Left ventricle myocardium inferior (tissue), 1 donor: ENCODE measurements at regions not wholly inside any gene's neighbourhood (a gene's known extent, or its start where the extent isn't known, plus 50 kb on each side); places are given as distances from the start of the nearest gene placed in this dataset.

Experiments used
- DNase-seq: peaks from one replicate; pipeline ENCODE4 v3.0.0-alpha.2; 2020
- H3K27ac ChIP-seq: fragments of 200-600 bp; replicated peaks from 2 replicates; pipeline ENCODE4 v1.8.0; 2021
- H3K27me3 ChIP-seq: fragments of 200-600 bp; 2 replicates; pipeline ENCODE4 v1.8.0; 2021; ENCODE audit warnings: low read depth
- H3K36me3 ChIP-seq: fragments of 200-600 bp; 2 replicates; pipeline ENCODE4 v1.8.0; 2021
- H3K4me1 ChIP-seq: fragments of 200-600 bp; 2 replicates; pipeline ENCODE4 v1.8.0; 2021
- H3K4me3 ChIP-seq: fragments of 200-600 bp; 2 replicates; pipeline ENCODE4 v1.8.0; 2021; ENCODE audit warnings: mild to moderate bottlenecking, moderate library complexity
- H3K9me3 ChIP-seq: fragments of 200-600 bp; replicated peaks from 2 replicates; pipeline ENCODE4 v1.8.0; 2021
- intact Hi-C: fragments of 100-400 bp; cut with micrococcal nuclease; formaldehyde crosslinking; loops from one replicate; pipeline ENCODE4 v1.11.0; 2022
- TF ChIP-seq, protein P1 (sequence below): fragments of 200-600 bp; IDR thresholded peaks from 2 replicates; pipeline ENCODE4 v1.8.0; 2021; ENCODE audit warnings: antibody characterized with exemption, mild to moderate bottlenecking, borderline replicate concordance
- donor health status: DM: no; HTN: yes; CAD: no; lungs with severe emphysema.

DNA sequence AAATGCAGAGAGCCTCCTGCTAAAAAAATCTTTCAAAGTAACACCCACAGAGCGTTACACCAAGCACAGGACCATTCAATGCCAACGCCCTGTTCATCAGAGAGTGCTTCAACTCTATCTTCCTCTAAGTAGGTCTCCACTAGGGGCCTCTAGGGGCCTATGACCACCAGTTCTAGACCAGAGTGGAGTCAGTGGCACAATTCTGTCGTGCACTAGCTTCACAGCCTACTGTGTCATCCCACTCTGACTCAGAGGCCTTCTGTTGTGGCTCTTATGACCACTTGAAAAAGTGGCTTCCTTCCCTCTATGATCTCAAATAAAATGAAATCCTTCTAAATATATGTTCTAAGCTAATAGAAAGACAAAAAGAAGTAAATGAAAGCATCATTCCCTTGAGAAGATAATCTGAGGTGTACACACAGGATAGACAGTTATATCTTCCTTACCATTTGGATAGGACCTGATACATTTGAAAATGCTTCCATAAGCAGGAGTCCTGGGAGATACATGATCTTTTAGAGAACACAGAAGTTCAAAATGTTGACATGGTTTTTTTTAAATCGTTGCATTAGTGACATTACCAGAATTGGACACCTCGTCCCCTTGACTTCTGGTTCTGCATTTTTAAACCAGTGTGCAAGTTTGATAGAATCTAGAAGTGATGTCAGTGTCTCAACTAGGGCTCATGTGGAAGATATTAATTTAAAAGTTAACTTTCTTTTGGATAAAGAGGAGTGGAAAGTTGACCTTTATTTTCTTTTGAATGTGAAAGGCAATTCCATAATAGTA is 151.9 kb downstream of the SH3BGRL2 start:
- TF ChIP-seq, protein P1, sequence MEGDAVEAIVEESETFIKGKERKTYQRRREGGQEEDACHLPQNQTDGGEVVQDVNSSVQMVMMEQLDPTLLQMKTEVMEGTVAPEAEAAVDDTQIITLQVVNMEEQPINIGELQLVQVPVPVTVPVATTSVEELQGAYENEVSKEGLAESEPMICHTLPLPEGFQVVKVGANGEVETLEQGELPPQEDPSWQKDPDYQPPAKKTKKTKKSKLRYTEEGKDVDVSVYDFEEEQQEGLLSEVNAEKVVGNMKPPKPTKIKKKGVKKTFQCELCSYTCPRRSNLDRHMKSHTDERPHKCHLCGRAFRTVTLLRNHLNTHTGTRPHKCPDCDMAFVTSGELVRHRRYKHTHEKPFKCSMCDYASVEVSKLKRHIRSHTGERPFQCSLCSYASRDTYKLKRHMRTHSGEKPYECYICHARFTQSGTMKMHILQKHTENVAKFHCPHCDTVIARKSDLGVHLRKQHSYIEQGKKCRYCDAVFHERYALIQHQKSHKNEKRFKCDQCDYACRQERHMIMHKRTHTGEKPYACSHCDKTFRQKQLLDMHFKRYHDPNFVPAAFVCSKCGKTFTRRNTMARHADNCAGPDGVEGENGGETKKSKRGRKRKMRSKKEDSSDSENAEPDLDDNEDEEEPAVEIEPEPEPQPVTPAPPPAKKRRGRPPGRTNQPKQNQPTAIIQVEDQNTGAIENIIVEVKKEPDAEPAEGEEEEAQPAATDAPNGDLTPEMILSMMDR: no peak
- no peak overlapping the region for H3K4me3 ChIP-seq
- intact Hi-C loops: no loop called here

DNA sequence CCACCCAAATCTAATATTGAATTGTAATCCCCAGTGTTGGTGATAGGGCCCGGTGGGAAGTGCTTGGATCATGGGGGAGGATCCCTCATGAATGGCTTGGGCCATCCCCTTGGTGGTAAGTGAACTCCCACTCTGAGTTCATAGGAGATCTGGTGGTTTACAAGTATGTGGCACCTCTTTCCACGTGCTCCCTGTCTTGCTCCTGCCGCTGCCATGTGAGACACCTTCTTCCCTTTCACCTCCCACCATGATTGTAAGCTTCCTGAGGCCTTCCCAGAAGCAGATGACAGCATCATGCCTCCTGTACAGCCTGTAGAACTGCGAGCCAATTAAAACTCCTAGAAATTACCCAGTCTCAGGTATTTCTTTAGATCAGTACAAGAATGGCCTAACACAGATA is 150.8 kb downstream of the SH3BGRL2 start:
- H3K27ac ChIP-seq: no peak overlapping the region
- TF ChIP-seq, protein P1: no peak
- H3K4me3 ChIP-seq: no peak overlapping the region
- intact Hi-C loops: no loop called here
- no peak for DNase-seq
- peaks cover 8% of the 10 kb centered on the region for H3K4me1 ChIP-seq
- no peaks in the 10 kb centered on the region for H3K36me3 ChIP-seq
- H3K9me3 ChIP-seq: no peaks in the 10 kb centered on the region
- H3K27me3 ChIP-seq: no peaks in the 10 kb centered on the region

More for the DNA sequence above, 151.9 kb downstream of the SH3BGRL2 start:
- DNase-seq: no peak
- no peaks in the 10 kb centered on the region for H3K9me3 ChIP-seq
- H3K36me3 ChIP-seq: no peaks in the 10 kb centered on the region
- peaks cover 4% of the 10 kb centered on the region for H3K4me1 ChIP-seq
- no peak overlapping the region for H3K27ac ChIP-seq
- no peaks in the 10 kb centered on the region for H3K27me3 ChIP-seq

DNA sequence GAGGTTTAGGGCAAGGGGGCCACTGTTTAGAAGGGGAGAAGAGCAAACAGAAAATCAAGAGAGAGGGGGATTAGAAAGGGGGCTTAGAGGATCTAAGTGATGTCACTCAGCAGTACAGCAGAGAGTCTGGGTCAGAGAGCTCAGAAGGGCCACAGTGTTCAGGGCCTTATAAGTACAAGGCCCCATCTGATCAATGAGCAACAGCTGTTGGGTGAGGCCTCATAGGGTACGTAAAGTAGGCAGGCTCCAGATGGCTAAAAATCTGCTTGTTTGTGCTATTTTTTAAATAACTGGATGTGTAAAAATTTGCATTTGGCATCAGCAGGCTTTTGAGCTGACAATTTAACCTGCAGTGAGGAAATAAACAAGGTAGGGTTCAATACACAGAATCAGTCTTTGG is 149.8 kb downstream of the SH3BGRL2 start:
- no peaks in the 10 kb centered on the region for H3K36me3 ChIP-seq
- H3K4me1 ChIP-seq: peaks cover 8% of the 10 kb centered on the region
- no peaks in the 10 kb centered on the region for H3K27me3 ChIP-seq
- no peak overlapping the region for H3K4me3 ChIP-seq
- DNase-seq: no peak
- TF ChIP-seq, protein P1: no peak
- H3K9me3 ChIP-seq: no peaks in the 10 kb centered on the region
- no peak overlapping the region for H3K27ac ChIP-seq
- intact Hi-C loops: no loop called here

DNA sequence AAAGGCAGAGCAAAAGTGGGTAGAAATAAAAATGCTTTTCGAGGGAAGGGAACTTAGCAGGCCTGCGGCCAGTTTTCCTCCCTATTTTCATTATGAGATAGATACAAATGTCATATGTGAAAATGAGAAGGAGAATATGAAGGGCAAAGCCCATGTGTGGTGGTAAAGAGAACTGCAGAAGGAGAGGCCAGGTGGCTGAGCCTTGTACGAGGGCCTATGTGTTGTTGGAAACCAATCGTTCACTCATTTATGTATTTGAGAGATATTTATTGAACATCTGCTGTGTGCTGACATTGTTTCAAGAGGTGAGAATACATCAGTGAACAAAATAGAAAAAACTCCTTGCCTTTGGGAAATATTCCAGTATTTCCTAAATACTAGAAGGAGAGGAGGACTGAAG is 147.7 kb downstream of the SH3BGRL2 start:
- no peak overlapping the region for H3K4me3 ChIP-seq
- no peaks in the 10 kb centered on the region for H3K36me3 ChIP-seq
- TF ChIP-seq, protein P1: no peak
- no peak overlapping the region for H3K27ac ChIP-seq
- intact Hi-C loops: loop anchor here (10.0 kb wide), 1 partner anchor 316 kb away; no protein-coding TSS in a partner anchor
- DNase-seq: no peak
- H3K9me3 ChIP-seq: no peaks in the 10 kb centered on the region
- H3K4me1 ChIP-seq: peaks cover 8% of the 10 kb centered on the region
- H3K27me3 ChIP-seq: no peaks in the 10 kb centered on the region

DNA sequence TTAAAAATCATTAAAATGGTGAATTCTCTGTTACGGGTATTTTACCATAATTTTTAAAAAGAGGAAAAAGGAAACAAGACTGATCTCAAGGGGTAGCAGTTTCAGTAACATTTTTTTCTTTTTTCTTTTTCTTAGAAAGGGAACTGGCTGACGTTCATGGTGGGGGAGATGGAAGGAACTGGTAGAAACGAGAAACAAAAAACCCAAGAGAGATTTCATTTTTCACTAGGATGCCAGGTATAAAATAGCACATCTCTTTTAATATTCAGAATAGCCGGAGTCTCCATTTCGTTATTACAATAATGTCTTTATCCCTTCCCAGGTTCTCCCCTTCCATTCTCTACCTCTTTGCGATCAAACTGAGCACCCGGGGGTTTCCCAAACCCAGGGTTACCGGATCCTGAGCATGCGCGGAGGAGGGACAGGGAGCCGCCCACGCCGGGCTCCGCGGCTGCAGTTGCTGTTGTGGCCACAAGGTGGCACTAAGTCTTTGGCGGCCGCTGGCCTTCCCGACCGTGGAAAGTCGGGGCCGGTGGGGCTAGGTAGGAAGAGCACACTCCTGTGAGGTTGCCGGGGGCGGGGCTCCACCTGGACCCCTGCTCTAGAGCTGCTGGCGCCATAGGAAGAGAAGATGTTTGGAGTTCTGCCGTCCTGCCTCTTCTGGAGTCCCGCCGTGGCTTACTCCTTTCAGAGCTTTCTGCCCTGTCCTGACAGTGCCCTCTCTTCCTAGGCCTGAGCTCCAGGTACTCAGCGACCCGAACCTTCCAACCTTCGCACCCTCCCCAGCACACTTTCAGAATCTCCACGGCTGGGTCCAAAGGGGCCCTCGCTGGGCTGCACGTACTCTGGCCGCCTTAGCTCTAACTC is 146.8 kb downstream of the SH3BGRL2 start:
- Histone ChIP-seq H3K4me1 (peaks cover 8% of the 10 kb centered on the region), H3K9me3 (no peaks in the 10 kb centered on the region), H3K27ac (no peak overlapping the region), H3K27me3 (no peaks in the 10 kb centered on the region), H3K4me3 (peak overlapping the region; percentile 57), H3K36me3 (no peaks in the 10 kb centered on the region)
- peak; percentile 69 for DNase-seq
- intact Hi-C loops: loop anchor here (10.0 kb wide), 1 partner anchor 317 kb away; no protein-coding TSS in a partner anchor
- TF ChIP-seq, protein P1: peak; percentile 100
